ENCODE measurements at regions not wholly inside any gene's neighbourhood (a gene's known extent, or its start where the extent isn't known, plus 50 kb on each side); places are given as distances from the start of the nearest gene placed in this dataset.

- peak; percentile 4 for DNase-seq (ENCODE audit: low read depth)
- H3K4me3 ChIP-seq (ENCODE audit: low read depth, low read length): no peak overlapping the region
- TF ChIP-seq, protein P1, sequence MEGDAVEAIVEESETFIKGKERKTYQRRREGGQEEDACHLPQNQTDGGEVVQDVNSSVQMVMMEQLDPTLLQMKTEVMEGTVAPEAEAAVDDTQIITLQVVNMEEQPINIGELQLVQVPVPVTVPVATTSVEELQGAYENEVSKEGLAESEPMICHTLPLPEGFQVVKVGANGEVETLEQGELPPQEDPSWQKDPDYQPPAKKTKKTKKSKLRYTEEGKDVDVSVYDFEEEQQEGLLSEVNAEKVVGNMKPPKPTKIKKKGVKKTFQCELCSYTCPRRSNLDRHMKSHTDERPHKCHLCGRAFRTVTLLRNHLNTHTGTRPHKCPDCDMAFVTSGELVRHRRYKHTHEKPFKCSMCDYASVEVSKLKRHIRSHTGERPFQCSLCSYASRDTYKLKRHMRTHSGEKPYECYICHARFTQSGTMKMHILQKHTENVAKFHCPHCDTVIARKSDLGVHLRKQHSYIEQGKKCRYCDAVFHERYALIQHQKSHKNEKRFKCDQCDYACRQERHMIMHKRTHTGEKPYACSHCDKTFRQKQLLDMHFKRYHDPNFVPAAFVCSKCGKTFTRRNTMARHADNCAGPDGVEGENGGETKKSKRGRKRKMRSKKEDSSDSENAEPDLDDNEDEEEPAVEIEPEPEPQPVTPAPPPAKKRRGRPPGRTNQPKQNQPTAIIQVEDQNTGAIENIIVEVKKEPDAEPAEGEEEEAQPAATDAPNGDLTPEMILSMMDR (conservative IDR thresholded peaks at IDR 0.05; ENCODE audit: low read depth, low read length): no peak
Measured at GRCh38 chr7:124550036-124550435, 215.6 kb downstream of the GPR37 start.

DNA sequence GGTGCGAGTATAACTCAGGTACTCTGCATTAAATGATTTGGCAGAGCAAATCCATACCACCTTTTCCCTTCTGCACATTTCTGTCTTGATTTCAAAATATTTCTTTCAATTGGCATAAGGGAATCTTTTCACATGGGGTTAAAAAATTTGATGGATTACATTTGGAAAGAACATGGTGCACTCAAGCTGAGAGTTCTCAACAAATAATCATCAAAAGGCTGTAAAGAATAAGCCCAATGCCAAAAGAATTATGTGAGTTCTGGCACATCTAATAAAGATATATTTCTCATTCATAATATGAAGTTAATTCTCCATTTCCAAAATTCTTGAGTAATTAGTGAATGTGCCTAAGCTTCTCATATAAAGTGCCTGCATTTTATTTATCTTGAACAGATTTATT, 223.1 kb downstream of the GPR37 start:
- TF ChIP-seq, protein P1 (conservative IDR thresholded peaks at IDR 0.05; ENCODE audit: low read depth, low read length): no peak
- DNase-seq (ENCODE audit: low read depth): no peak
- no peak overlapping the region for H3K4me3 ChIP-seq (ENCODE audit: low read depth, low read length)

DNA sequence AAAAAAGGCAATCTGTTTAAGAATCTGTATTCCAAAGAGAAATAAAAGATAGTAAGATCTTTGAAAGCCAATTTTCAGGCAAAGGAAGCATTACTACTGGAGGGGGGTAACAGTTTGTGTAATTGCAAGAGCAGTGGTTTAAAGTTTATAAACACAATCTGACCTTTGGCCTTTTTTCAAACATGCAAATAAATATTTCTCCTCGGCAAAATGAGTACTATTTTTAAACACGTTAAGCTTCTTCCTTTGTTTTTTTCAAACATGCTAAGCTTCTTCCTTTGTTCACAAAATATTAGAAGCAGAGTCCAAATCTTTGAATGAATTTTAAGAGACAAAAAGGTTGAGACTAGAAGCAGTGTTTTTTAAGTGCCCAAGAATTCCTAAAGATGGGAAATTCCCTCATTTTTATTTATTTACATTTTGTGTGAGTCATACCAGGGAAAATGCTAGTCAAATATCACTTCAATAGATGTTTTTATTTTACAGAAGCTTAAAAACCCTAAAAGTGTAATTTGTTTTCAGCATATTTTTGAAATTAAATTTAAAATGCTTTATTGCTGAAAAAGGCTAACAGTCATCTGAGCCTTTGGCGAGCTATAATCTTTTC, 229.3 kb downstream of the GPR37 start:
- no peak overlapping the region for H3K4me3 ChIP-seq (ENCODE audit: low read depth, low read length)
- TF ChIP-seq, protein P1 (conservative IDR thresholded peaks at IDR 0.05; ENCODE audit: low read depth, low read length): no peak
- DNase-seq (ENCODE audit: low read depth): peak; percentile 30

DNA sequence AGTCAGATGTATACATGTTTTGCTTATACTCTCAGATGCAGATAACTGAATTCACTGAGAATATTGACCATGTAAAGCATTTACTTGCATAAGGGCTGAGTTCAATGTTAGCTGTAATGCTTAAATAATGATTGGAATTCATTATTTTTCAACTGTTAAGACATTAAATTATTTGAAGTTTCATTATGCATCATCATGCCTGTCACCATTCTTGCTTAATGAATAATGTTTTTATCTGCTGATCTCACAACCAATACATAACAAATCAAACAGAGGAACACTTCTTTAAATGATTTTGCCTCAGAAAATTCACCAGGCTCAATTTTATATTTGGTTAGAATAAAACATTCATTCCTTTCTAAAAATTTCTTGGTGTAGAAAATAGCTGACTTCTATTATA, 233.4 kb downstream of the GPR37 start:
- TF ChIP-seq, protein P1 (conservative IDR thresholded peaks at IDR 0.05; ENCODE audit: low read depth, low read length): no peak
- peak; percentile 19 for DNase-seq (ENCODE audit: low read depth)
- no peak overlapping the region for H3K4me3 ChIP-seq (ENCODE audit: low read depth, low read length)

DNA sequence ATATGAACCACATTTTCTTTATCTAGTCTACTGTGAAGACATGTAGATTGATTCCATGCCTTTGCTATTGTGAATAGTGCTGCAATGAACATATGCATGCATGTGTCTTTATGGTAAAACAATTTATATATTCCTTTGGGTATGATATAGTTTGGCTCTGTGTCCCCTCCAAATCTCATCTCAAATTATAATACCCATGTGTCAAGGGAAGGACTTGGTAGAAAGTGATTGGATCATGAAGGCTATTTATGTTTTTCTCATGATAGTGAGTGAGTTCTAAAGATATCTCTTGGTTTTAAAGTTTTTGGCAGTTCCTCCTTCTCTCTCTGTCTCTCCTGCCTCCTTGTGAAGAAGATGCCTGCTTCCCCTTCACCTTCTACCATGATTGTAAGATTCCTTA, 248.7 kb downstream of the GPR37 start:
- TF ChIP-seq, protein P1 (conservative IDR thresholded peaks at IDR 0.05; ENCODE audit: low read depth, low read length): no peak
- no peak for DNase-seq (ENCODE audit: low read depth)
- no peak overlapping the region for H3K4me3 ChIP-seq (ENCODE audit: low read depth, low read length)

- TF ChIP-seq, protein P1 (conservative IDR thresholded peaks at IDR 0.05; ENCODE audit: low read depth, low read length): no peak
- no peak for DNase-seq (ENCODE audit: low read depth)
- no peak overlapping the region for H3K4me3 ChIP-seq (ENCODE audit: low read depth, low read length)
Measured at GRCh38 chr7:124515106-124515830, 250.3 kb downstream of the GPR37 start.

- no peak overlapping the region for H3K4me3 ChIP-seq (ENCODE audit: low read depth, low read length)
- TF ChIP-seq, protein P1 (conservative IDR thresholded peaks at IDR 0.05; ENCODE audit: low read depth, low read length): no peak
- DNase-seq (ENCODE audit: low read depth): no peak
Measured at GRCh38 chr7:124514471-124514870, 251.1 kb downstream of the GPR37 start.
